ENCODE measurements at regions not wholly inside any gene's neighbourhood (a gene's known extent, or its start where the extent isn't known, plus 50 kb on each side); places are given as distances from the start of the nearest gene placed in this dataset.

- TF ChIP-seq GABPB1 (CRISPR knock-in tag; IDR thresholded peaks at IDR 0.05): no peak
- TF ChIP-seq USF2 (CRISPR knock-in tag; IDR thresholded peaks at IDR 0.05): no peak
- TF ChIP-seq ELF4 (CRISPR knock-in tag; IDR thresholded peaks at IDR 0.05; ENCODE audit: low read depth): no peak
- no peak for TF ChIP-seq CTCF (IDR thresholded peaks at IDR 0.05)
- no peak for TF ChIP-seq ZNF138 (CRISPR knock-in tag; conservative IDR thresholded peaks at IDR 0.05)
- no peak for TF ChIP-seq HMGXB4 (CRISPR knock-in tag; IDR thresholded peaks at IDR 0.05)
- no peak for TF ChIP-seq FOXJ3 (CRISPR knock-in tag; IDR thresholded peaks at IDR 0.05; ENCODE audit: borderline replicate concordance)
- TF ChIP-seq ZBTB21 (CRISPR knock-in tag; IDR thresholded peaks at IDR 0.05; ENCODE audit: borderline replicate concordance): no peak
- TF ChIP-seq EMX1 (CRISPR knock-in tag; IDR thresholded peaks at IDR 0.05): no peak
- TF ChIP-seq ZBTB43 (CRISPR knock-in tag; IDR thresholded peaks at IDR 0.05): no peak
- no peak for TF ChIP-seq ZNF512 (CRISPR knock-in tag; IDR thresholded peaks at IDR 0.05; ENCODE audit: borderline replicate concordance)
- TF ChIP-seq NFATC4 (CRISPR knock-in tag; IDR thresholded peaks at IDR 0.05): no peak
- TF ChIP-seq JUN (CRISPR knock-in tag; IDR thresholded peaks at IDR 0.05): no peak
Measured at GRCh38 chr5:34409373-34409772, 246.8 kb upstream of the RAI14 start.
